CD4-positive, alpha-beta T cell treated with Interleukin-15 for 1 hour (primary cell): ENCODE measurements at regions not wholly inside any gene's neighbourhood (a gene's known extent, or its start where the extent isn't known, plus 50 kb on each side); places are given as distances from the start of the nearest gene placed in this dataset.

Source experiments
- DNase-seq: peaks from one replicate; pipeline ENCODE4 v3.0.0-alpha.2; 2020

DNA sequence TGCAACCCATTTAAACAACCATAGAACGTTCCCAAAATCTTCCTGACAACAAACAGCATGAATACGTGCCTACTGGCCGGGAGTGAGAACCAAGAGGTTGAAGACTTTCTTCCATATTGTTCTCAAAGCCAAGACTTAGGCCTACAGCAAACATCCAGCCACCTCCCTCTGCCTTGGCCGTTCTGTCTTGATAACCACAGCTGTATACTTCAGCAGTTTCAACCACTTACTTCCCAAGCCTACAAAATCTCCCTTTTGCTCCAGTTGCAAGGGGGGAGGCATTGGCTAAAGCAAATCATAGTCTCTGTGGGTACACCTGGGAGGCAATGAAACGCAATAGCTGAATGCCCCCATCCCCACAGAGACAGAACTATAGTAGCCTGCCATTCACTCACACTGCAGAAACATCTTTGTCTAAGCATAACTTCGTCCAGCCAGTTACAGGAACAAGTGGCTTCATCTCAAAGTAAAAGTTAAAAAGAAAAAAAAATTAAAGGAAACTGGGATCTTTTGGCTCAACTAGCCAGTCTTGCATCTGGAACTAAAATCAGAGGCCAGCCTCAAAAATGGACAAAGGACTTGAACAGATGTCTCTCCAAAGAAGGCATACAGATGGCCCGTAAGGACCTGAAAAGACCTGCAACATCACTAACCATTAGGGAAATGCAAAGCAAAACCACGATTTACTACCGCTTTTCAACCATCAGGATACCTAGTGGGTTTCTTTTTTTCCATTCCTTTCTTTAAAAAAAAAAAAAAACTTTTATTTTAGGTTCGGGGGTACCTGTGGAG, 186.0 kb downstream of the PSMG1 start:
- no peak for DNase-seq

DNA sequence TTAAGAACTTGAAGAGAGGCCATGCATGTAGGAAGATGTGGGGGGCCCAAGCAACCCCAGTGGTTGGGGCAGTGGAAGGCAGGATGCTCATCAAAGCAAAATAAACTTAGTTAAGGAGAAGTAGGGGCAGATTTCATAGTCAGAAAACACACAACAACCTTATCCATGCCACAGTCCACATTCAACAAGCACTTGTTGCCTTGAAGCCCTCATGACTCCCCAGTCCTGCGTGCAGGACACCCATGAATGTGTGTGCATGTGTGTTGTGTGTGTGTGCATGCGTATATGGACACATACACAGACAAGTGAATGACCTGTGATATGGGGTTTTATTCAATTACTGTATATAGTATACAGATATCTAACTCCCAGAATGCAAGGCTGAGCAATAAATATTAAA, 186.9 kb downstream of the PSMG1 start:
- no peak for DNase-seq

DNA sequence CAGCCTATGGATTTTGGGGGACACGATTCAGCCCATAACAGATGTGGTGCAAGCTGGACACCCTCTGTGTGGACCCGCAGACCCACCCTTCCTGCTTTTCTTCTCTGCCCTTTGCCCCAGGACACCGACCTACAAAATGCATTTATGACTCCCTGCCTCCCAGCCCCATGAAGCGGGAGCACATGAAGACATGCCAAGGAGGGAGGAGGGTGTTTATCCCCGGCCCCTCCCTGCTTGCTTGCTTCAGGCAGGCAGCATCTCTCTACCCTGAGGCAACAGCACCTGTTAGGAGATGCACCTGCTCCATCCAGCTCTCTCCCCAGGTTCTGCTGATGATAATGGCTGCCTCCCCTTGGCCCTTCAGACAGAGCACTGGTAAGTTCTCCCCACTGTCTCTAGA, 187.5 kb downstream of the PSMG1 start:
- no peak for DNase-seq

DNA sequence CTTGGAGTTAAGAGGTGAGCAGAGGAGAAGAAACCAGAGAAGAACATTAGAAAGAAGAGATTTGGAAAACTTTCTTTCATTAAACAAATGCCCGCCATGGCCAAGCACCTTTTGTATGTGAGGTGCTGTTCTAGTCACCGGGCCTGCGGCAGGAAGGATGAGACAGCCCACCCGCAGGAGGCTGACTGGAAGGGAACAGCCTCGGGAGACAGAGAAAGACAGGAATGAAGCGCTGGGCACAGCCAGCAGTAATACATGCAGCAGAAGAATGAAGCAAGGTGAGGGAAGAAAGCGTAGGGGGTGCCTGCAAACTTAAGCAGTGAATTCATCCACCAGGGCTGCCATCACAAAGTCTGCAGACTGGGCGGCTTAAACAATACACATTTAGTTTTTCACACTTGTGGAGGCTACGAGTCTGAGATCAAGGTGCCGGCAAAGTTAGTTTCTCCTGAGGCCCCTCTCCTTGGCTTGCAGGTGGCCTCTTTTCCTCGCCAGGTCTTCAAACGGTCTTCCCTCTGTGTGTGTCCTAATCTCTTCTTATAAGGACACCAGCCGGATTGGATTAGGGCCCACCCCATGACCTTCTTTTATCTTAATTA, 188.1 kb downstream of the PSMG1 start:
- no peak for DNase-seq

DNA sequence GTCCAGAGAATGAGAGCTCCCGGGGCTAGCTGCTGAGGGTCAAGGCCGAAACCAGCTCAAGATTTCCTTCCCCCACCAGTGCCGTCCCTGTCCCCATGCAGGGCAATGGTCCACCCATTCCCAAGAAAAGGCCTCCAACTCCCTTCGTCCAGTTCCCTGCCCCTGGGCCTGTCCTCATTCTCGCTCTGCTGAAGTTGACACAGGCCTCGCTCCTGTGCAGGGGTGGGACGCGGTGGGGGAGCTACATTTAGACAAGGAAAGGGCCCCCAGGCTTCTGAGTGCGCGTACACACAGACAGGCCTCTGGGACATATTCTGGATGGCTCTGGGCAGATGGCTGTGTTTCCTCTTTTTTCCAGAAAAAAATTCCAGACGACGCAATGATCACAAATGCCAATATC, 188.3 kb downstream of the ETS2 start:
- DNase-seq = no peak

DNA sequence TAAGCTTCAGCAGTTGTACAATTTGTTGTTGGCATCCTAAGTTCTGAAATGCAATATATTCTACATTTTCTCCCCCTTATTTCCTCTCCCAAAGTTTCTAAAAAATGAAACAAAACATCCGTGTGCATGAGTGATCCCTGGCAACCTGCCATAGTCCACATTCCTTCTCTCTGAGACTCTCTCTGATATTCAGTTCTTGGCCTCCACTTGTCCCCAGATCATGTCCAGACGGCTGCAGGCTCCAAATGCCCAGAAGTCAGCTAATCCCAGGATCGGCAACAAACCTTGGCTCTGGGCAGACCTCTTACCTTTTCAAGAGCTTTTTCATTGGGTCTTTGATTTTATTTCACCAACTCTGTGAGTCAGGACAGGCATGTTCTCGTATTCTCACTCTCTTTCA, 187.8 kb downstream of the ETS2 start:
- no peak for DNase-seq

DNA sequence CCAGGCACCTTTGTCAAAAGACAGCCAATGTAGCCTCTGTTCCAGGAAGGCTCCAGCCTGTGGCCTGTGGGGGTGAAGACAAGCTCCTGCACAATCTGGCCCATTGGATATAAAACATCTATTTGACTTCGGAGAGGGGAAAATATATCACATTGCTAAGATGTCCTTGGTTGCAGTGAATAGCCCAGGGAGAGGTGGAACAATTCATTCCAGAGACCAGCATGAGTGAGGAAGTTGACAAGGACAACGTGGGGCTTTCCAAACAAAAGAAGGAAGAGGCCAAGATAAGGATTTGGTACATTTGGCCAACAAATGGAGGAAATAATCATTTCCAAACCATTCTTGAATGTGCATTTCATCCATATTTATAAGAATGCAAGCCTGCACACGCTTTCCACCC, 187.0 kb downstream of the ETS2 start:
- no peak for DNase-seq

DNA sequence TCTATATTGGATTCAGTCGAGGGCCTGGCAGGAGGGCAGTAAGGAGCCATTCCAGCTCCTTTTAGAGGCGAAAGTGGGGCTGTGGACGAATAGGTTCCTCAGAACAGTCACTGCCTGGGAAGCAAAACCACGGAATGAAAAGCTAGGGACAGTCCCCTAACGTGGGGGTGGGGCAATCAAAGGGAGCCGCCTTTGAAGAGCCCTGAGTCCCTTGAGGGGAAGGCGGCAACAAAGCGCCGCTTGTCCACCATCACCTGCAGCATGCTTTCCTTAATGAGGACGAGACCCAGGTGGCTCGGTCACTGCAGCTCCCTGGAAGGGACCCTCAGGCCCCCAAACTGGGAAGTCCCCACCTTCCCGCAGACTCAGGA, 184.7 kb downstream of the ETS2 start:
- DNase-seq = no peak

DNA sequence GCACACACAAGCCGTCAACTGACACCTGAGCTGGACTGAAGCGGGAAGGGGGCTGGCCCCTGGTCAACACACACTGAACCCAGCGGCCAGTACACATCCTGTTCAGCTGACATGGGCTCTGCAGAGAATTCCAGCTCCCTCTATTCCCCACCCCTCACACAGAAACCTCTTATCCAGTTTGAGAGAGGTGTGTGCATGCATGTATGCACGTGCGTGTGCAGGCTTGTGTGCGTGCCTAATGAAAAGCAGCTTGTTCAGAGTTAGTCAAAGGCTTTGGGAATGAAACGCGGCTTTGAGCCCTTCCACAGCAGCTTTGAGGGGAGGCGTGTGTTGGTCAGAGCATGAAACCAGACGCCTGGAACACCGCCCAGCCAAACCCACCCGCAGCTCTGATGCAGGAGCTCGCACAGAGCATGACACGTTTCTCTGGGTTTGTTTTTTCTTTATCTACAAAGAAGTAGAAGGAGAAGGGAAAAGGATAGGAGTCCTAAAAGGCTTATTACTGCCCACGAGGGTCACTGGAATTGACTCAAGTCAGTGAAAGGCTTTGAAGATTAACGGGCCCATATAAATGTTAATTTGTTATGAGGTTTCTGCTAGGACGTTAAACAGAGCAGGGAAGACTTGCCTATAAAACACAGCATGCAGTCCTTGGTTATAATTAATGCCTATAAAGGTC, 184.2 kb downstream of the ETS2 start:
- no peak for DNase-seq

DNA sequence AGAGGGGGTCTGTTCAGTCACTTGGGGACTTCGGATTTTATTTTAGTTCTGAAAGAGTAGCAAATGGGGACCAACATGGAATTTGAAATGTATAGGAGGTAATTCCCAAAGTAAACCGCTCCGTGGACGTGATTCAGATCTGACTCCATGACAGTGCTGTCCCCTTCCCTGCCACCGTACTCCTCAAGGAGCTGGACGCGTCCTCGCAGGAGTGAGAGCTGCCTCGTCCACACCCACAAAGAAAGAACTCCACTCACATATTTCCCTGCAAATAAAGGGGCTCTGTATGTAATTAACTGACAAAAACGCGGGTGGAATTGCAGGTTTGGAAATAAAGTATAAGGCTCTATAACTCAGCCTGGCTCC, 183.6 kb downstream of the ETS2 start:
- no peak for DNase-seq

DNA sequence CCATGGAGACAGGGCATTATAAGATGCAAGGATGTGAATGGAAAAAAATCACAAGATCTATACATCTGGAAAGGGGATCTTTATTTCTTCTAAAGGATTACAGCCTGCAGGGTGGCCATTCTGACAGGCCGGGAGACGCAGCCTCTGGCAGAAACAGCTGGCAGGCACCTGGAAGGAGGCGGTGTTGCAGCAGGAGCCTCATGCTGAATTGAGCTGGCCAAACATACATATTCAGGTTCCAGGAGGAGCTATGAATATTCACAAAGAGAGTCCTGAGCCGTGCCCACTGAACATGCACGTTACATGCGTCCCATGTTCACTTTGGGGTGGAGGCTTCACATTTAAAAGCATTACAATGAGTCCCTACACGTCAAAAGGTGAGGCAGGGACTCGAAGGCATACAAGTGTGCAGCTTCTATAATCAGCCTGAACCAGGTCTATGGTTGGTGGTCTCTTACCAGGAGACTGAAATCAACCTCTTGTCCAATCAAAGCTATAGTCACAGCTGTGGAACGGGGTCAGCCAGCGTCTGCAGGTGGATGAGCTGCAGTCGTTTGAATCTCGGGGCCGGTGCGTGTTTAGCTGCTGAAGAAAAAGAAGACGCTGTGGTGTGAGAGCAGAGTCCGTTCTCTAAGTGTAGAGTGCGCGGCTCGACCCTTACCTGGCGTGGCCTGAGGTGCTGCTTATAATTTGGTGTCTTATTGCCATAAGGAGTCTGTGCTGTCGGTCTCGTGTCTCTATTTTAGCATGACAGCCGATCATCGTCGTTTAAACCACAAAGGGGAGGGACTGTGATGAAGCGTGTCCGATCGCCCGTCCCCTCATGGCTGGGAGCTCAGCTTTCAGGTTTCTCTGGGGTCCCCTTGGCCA, 183.0 kb downstream of the ETS2 start:
- DNase-seq = no peak

DNA sequence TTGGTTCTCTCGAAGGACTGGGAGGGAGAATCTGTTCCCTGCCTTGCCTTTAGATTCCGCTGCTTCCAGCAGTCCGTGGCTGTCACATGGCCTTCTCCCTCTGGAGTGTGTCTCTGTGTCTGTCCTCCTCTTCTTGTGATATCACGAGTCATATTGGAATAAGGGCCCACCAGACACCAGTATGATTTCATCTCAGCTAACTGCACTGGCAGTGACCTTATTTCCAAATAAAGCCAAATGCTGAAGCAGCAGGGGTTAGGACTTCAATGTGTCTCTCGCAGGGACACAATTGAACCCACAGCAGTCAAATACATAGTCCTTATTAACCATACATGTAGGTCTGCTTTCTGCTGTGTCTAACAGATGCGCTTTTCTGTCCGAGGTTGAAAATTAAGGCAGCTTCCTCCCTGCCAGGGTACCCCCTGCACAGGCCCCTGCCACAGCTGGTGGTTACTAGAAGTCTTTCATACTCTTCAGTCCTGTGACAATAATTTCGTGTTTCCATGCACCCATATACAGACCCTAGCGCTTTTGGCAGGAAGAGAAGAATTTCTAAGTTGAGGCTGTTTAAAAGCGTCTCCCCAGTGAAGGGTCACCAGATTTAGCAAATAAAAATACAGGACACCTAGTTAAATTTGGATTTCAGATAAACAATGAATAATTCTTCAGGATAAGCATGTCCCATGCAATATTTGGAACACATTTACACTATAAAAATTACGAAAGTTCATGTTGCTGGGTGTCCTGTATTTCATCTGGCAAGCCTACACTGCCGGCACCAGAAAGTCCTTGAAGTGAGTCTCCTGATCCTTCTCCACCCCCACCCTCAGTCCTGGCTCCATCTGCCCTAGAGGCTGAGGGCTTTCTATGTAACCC, 182.1 kb downstream of the ETS2 start:
- DNase-seq = no peak

DNA sequence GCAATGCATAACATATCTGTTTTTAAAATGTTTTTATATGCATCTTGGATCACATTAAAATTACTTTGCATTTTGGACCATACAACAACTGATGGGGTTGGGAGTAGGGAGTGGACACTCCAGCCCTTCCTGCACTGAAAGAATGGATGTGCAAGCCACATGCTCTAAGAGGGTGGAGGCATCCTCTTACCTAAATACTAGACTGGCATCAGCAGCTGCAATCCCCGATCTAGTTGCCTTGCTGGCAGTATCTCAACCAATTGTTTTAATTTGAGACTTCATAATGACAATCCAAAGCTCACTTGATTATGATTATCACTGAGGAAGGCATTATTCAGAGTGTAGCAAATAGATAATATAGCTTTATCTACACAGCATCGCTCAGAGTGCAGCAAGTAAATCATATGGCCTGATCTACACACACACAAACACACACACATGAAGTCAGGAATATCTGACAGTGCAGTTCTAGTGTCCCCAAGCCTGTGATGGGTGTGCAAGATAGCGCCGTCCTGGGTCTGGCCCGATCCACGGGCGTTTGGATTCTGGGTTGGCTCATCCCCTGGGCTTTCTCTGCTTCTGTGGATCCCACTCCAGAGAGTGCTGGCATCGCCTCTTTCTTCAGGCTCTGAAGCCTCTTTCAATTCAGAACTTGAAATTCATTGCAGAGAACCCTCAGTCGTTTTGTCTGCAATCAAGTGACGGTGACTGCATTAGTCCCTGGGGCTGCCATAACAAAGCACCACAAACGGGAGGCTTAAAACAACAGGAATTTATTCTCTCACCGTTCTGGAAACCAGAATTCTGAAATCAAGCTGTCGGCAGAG, 181.3 kb downstream of the ETS2 start:
- DNase-seq = no peak

DNA sequence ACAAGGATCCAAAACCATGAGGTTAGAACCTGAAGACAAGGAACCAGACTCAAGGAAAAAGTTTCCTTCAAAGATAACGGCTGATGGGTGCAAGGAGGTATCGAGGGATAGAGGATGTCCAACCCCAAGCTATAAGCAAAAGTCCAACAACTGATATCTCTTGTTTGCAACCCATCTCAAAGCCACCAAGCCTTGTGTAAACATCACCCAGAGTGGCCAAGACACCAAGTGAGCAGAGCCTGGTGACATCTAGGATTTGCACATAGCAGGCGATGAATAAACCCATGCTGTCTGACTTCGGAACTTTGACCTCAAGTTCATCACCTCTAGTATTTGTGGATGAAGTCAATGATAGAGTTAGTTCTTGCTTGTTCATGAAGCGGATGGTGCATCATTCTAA, 180.7 kb downstream of the ETS2 start:
- DNase-seq = no peak

DNA sequence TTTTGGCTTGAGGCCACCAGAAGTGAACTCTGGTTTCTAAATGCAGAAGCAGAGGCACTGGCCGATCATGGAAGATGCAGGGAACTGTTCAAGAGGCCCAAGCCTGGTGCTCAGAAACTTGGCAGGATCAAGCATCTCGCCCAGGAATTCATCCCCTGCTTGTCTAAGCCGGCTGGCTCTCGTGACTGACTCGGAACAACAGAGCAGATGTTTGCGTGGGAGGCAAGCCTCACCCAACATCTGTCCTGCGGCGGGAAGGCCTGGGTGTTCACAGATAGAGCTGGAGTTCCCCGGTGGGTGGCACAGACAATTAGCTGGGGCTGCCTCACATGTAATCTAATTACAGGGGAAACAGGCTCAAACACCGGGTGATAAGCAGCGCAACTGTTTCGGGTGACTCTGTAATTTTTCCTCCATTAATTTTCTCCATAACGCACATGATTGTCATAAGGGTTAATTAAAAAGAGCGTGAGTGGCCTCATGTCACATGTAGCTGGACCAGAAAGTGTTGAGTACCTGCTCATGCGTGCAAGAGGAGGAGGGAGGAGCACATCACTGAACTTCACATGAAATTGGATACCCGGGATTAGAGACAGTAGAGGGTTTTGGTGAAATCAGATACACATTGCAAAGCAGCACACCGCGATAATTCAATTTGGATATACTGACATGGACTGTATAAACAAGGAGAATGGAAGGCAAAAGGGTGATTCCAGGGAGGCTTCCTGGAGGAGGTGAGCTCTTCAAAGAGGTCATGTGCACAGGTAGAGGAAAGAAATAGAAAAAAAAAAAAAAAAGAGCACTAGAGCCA, 180.0 kb downstream of the ETS2 start:
- DNase-seq = peak; percentile 25

DNA sequence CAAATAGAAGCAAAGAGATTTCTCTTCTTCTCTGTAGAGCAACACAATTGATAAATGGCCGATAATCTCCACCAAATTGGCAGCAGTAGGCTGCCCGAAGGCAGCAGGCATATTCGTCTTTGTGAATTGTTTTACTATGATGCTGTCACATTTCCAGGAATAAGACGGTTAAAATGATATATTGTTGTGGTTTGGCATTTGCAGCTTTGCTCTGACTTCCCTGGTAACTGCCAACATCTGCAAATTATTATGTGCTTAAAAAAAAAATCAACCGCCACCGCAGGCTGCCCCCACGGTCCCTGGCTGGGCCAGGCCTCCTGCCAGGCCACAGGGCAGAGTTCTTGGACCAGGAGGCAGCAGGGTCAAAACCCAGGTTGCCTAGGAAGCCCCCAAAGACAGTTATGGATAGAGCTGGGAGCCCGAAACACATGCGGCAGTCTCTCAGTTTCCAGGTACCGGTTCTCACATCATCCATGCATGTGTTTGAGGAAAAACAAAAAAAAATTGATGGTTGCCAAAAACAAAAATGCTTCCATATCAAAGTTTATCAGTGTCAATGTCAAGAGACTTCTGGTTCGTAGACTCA, 179.3 kb downstream of the ETS2 start:
- DNase-seq = no peak

DNA sequence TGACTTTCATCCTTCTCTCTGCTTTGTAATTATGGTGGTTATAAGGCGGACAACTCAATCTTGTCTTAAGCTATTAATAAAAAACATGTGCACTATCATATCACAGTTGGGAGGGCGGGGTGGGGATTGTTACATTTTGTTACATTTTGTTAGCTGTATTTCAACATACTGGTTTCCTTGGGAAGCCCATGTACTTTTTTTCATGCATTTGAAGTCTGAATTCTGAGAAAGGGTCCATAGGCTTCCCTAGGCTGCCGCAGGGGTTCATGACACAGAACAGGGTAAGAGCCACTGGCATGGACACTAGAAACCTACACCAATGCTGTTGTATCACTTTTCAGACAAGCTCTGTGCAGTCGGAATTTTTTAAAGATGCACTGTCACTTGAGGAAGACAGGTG, 178.8 kb downstream of the ETS2 start:
- no peak for DNase-seq

DNA sequence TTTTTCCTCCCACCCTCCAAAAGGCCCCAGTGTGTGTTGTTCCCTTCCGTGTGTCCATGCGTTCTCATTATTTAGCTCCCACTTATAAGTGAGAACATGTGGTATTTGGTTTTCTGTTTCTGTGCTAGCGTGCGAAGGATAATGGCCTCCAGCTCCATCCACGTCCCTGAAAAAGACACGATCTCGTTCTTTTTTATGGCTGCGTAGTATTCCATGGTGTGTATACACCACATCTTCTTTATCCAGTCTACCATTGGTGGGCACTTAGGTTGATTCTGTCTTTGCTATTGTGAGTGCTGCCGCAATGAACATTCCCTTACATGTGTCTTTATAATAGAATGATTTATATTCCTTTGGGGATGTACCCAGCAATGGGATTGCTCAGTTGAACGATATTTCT, 177.8 kb downstream of the ETS2 start:
- no peak for DNase-seq

DNA sequence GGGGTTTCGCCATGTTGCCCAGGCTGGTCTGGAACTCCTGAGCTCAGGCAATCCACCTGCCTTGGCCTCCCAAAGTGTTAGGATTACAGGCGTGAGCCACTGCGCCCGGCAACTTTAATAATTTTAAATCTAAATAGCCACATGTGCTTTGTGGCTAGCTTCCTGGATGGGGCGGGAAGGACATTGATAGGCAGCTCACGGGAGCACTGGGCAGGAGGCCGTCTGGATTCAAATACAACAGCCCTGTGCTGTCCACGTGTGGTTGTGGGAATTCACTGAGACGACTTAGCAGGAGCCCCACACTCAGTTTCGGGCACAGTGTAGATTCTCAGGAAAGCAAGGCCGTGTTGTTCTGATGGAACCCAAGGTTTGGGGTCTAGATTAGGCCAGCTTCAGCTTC, 177.1 kb downstream of the ETS2 start:
- DNase-seq = no peak

DNA sequence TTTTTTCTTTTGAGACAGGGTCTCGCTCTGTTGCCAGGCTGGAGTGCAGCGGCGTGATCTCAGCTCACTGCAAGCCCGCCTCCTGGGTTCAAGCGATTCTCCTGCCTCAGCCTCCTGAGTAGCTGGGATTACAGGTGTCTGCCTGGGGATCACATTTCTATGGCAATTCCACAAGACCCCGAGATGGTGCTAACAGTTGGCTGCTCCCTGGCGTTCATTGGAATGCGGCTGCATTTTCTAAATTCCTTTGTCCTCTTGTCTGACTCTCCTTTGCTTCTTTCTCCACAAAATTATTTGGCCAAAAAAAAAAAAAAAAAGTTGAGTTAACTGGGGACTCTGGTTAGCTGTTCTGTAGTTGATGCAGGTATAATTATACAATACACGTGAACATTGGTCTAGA, 176.4 kb downstream of the ETS2 start:
- DNase-seq = no peak
